Embryonic facial prominence (tissue), 1 donor: ENCODE measurements at regions not wholly inside any gene's neighbourhood (a gene's known extent, or its start where the extent isn't known, plus 50 kb on each side); places are given as distances from the start of the nearest gene placed in this dataset.
A peak's percentile ranks its signal among the peaks of the same experiment; 100 is the strongest.
"Not testable (repeated sequence)": the region's sequence is repeated elsewhere in the genome, so short reads cannot be mapped to it uniquely, and the experiment has no call there.

Experiments
- DNase-seq: peaks from one replicate; pipeline ENCODE4 v3.0.0-alpha.2; 2016; ENCODE audit errors: extremely low spot score

GRCh38 chr3:143175940-143176894, 56.6 kb downstream of the CHST2 start:
- DNase-seq: not testable (repeated sequence)

- DNase-seq: not testable (repeated sequence)
Measured at GRCh38 chr3:143177965-143178364, 58.4 kb downstream of the CHST2 start.

- DNase-seq: not testable (repeated sequence)
Measured at GRCh38 chr3:143178775-143179548, 59.4 kb downstream of the CHST2 start.

GRCh38 chr3:143179603-143180002, 60.0 kb downstream of the CHST2 start:
- DNase-seq: no peak

- not testable (repeated sequence) for DNase-seq
Measured at GRCh38 chr3:143180860-143181259, 61.3 kb downstream of the CHST2 start.

GRCh38 chr3:143181977-143182376, 62.4 kb downstream of the CHST2 start:
- not testable (repeated sequence) for DNase-seq

- no peak for DNase-seq
Measured at GRCh38 chr3:143182866-143183664, 63.5 kb downstream of the CHST2 start.

GRCh38 chr3:143183665-143183964, 64.0 kb downstream of the CHST2 start:
- no peak for DNase-seq

GRCh38 chr3:143184099-143184498, 64.5 kb downstream of the CHST2 start:
- no peak for DNase-seq

GRCh38 chr3:143185401-143185800, 65.8 kb downstream of the CHST2 start:
- DNase-seq: no peak

GRCh38 chr3:143187111-143187510, 67.5 kb downstream of the CHST2 start:
- no peak for DNase-seq

- DNase-seq: no peak
Measured at GRCh38 chr3:143188881-143189280, 69.3 kb downstream of the CHST2 start.

GRCh38 chr3:143190101-143190500, 70.5 kb downstream of the CHST2 start:
- no peak for DNase-seq

GRCh38 chr3:143192193-143192592, 72.6 kb downstream of the CHST2 start:
- no peak for DNase-seq

GRCh38 chr3:143200001-143200924, 80.7 kb downstream of the CHST2 start:
- peak; percentile 48 for DNase-seq

GRCh38 chr3:143201045-143201444, 81.5 kb downstream of the CHST2 start:
- DNase-seq: no peak

- no peak for DNase-seq
Measured at GRCh38 chr3:143201870-143202752, 82.5 kb downstream of the CHST2 start.

GRCh38 chr3:143203142-143203541, 83.6 kb downstream of the CHST2 start:
- no peak for DNase-seq

GRCh38 chr3:143203848-143204247, 84.3 kb downstream of the CHST2 start:
- DNase-seq: no peak

GRCh38 chr3:143206955-143207337, 87.4 kb downstream of the CHST2 start:
- no peak for DNase-seq
